ENCODE measurements at regions not wholly inside any gene's neighbourhood (a gene's known extent, or its start where the extent isn't known, plus 50 kb on each side); places are given as distances from the start of the nearest gene placed in this dataset.

GRCh38 chr3:81938681-81939080 is 177.2 kb upstream of the GBE1 start:
- Histone ChIP-seq H3F3A (ENCODE audit: insufficient read depth) (no peaks in the 10 kb centered on the region), H3K9ac (ENCODE audit: low read length) (no peak overlapping the region), H3K36me3 (ENCODE audit: low read length) (no peaks in the 10 kb centered on the region), H3K9me2 (replicated peaks; ENCODE audit: insufficient read depth, low read length) (no peaks in the 10 kb centered on the region), H3K4me3 (ENCODE audit: insufficient read depth, low read length, poor library complexity, severe bottlenecking) (no peak overlapping the region), H3K4me2 (ENCODE audit: low read depth, low read length, poor library complexity, severe bottlenecking) (no peak overlapping the region), H3K27me3 (ENCODE audit: low read length) (no peaks in the 10 kb centered on the region), H4K20me1 (ENCODE audit: low read depth, low read length) (no peaks in the 10 kb centered on the region), H3K9me3 (ENCODE audit: insufficient read depth, low read length) (no peaks in the 10 kb centered on the region), H2AFZ (ENCODE audit: low read depth, low read length, severe bottlenecking) (no peak overlapping the region), H3K27ac (ENCODE audit: low read depth, low read length) (no peak overlapping the region), H3K79me2 (ENCODE audit: insufficient read depth, low read length) (no peaks in the 10 kb centered on the region)
- TF ChIP-seq, protein P1, sequence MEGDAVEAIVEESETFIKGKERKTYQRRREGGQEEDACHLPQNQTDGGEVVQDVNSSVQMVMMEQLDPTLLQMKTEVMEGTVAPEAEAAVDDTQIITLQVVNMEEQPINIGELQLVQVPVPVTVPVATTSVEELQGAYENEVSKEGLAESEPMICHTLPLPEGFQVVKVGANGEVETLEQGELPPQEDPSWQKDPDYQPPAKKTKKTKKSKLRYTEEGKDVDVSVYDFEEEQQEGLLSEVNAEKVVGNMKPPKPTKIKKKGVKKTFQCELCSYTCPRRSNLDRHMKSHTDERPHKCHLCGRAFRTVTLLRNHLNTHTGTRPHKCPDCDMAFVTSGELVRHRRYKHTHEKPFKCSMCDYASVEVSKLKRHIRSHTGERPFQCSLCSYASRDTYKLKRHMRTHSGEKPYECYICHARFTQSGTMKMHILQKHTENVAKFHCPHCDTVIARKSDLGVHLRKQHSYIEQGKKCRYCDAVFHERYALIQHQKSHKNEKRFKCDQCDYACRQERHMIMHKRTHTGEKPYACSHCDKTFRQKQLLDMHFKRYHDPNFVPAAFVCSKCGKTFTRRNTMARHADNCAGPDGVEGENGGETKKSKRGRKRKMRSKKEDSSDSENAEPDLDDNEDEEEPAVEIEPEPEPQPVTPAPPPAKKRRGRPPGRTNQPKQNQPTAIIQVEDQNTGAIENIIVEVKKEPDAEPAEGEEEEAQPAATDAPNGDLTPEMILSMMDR (IDR thresholded peaks at IDR 0.05; ENCODE audit: insufficient read depth, low read length, poor library complexity, severe bottlenecking), result no peak
- TF ChIP-seq EZH2phosphoT487 (conservative IDR thresholded peaks at IDR 0.05; ENCODE audit: low read length), result no peak

GRCh38 chr3:81936817-81937216 is 175.4 kb upstream of the GBE1 start:
- Histone ChIP-seq H3K9me3 (ENCODE audit: insufficient read depth, low read length) (no peaks in the 10 kb centered on the region), H3K36me3 (ENCODE audit: low read length) (no peaks in the 10 kb centered on the region), H3F3A (ENCODE audit: insufficient read depth) (no peaks in the 10 kb centered on the region), H3K27me3 (ENCODE audit: low read length) (no peaks in the 10 kb centered on the region), H3K9me2 (replicated peaks; ENCODE audit: insufficient read depth, low read length) (no peaks in the 10 kb centered on the region), H4K20me1 (ENCODE audit: low read depth, low read length) (no peaks in the 10 kb centered on the region), H3K9ac (ENCODE audit: low read length) (no peak overlapping the region), H2AFZ (ENCODE audit: low read depth, low read length, severe bottlenecking) (no peak overlapping the region), H3K4me2 (ENCODE audit: low read depth, low read length, poor library complexity, severe bottlenecking) (no peak overlapping the region), H3K4me3 (ENCODE audit: insufficient read depth, low read length, poor library complexity, severe bottlenecking) (no peak overlapping the region), H3K79me2 (ENCODE audit: insufficient read depth, low read length) (no peaks in the 10 kb centered on the region), H3K27ac (ENCODE audit: low read depth, low read length) (no peak overlapping the region)
- TF ChIP-seq EZH2phosphoT487 (conservative IDR thresholded peaks at IDR 0.05; ENCODE audit: low read length), result no peak
- TF ChIP-seq, protein P1 (IDR thresholded peaks at IDR 0.05; ENCODE audit: insufficient read depth, low read length, poor library complexity, severe bottlenecking), result no peak

GRCh38 chr3:81932681-81933080 is 171.2 kb upstream of the GBE1 start:
- H2AFZ ChIP-seq (ENCODE audit: low read depth, low read length, severe bottlenecking), result no peak overlapping the region
- H3F3A ChIP-seq (ENCODE audit: insufficient read depth), result no peaks in the 10 kb centered on the region
- H3K27ac ChIP-seq (ENCODE audit: low read depth, low read length), result no peak overlapping the region
- TF ChIP-seq, protein P1 (IDR thresholded peaks at IDR 0.05; ENCODE audit: insufficient read depth, low read length, poor library complexity, severe bottlenecking), result no peak
- no peak for TF ChIP-seq EZH2phosphoT487 (conservative IDR thresholded peaks at IDR 0.05; ENCODE audit: low read length)
- H3K4me3 ChIP-seq (ENCODE audit: insufficient read depth, low read length, poor library complexity, severe bottlenecking), result no peak overlapping the region
- H3K9me3 ChIP-seq (ENCODE audit: insufficient read depth, low read length), result no peaks in the 10 kb centered on the region
- H4K20me1 ChIP-seq (ENCODE audit: low read depth, low read length), result no peaks in the 10 kb centered on the region
- no peaks in the 10 kb centered on the region for H3K27me3 ChIP-seq (ENCODE audit: low read length)
- no peaks in the 10 kb centered on the region for H3K36me3 ChIP-seq (ENCODE audit: low read length)
- H3K9me2 ChIP-seq (replicated peaks; ENCODE audit: insufficient read depth, low read length), result no peaks in the 10 kb centered on the region
- no peaks in the 10 kb centered on the region for H3K79me2 ChIP-seq (ENCODE audit: insufficient read depth, low read length)
- H3K4me2 ChIP-seq (ENCODE audit: low read depth, low read length, poor library complexity, severe bottlenecking), result no peak overlapping the region
- H3K9ac ChIP-seq (ENCODE audit: low read length), result no peak overlapping the region

Measured in SU-DHL-6 (cell line).